ENCODE measurements at regions not wholly inside any gene's neighbourhood (a gene's known extent, or its start where the extent isn't known, plus 50 kb on each side); places are given as distances from the start of the nearest gene placed in this dataset.

- no peak for TF ChIP-seq CTCF (IDR thresholded peaks at IDR 0.05)
- no peak for TF ChIP-seq POLR2A (IDR thresholded peaks at IDR 0.05)
- TF ChIP-seq POLR2AphosphoS5 (IDR thresholded peaks at IDR 0.05), result no peak
- no peak for TF ChIP-seq EP300 (IDR thresholded peaks at IDR 0.05; ENCODE audit: low read depth)
These were observed 64.6 kb upstream of the AK4 start for GRCh38 chr1:65083263-65083896.
